ENCODE measurements at regions not wholly inside any gene's neighbourhood (a gene's known extent, or its start where the extent isn't known, plus 50 kb on each side); places are given as distances from the start of the nearest gene placed in this dataset.

DNA sequence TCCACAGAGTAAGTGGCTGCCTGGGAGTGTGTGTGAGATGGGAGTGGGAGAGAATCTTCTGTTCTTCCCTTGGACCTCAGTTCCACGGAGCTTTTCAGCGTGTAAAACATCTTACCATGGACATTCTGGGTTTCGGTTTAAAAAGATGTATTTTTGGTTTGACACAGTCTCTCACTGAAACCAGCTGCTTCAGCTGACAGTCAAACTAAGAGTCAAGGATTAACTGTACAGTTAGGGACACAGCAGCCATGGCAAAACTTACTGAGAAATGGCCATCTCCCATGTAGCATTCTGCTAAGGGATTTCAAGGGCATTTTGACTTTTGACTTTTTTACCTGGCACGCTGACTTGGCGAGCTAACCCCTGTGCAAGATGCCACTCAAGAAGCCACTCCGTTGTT, 93.8 kb upstream of the IL12B start:
- Histone ChIP-seq H3K27ac (no peak overlapping the region), H3K27me3 (ENCODE audit: insufficient read depth in 3 of 3, low read length in 2 of 3) (no peaks in the 10 kb centered on the region), H3K36me3 (ENCODE audit: insufficient read depth in 1 of 2, low read depth in 1 of 2) (no peaks in the 10 kb centered on the region), H3K4me3 (no peak overlapping the region), H3K4me1 (no peaks in the 10 kb centered on the region), H3K9me3 (no peaks in the 10 kb centered on the region)
- WGBS, 3 donors = 30 to 44% (median 36%) methylated on average over 6 of the region's 6 CpGs
- TF ChIP-seq, protein P1, sequence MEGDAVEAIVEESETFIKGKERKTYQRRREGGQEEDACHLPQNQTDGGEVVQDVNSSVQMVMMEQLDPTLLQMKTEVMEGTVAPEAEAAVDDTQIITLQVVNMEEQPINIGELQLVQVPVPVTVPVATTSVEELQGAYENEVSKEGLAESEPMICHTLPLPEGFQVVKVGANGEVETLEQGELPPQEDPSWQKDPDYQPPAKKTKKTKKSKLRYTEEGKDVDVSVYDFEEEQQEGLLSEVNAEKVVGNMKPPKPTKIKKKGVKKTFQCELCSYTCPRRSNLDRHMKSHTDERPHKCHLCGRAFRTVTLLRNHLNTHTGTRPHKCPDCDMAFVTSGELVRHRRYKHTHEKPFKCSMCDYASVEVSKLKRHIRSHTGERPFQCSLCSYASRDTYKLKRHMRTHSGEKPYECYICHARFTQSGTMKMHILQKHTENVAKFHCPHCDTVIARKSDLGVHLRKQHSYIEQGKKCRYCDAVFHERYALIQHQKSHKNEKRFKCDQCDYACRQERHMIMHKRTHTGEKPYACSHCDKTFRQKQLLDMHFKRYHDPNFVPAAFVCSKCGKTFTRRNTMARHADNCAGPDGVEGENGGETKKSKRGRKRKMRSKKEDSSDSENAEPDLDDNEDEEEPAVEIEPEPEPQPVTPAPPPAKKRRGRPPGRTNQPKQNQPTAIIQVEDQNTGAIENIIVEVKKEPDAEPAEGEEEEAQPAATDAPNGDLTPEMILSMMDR (IDR thresholded peaks at IDR 0.05) = no peak
- DNase-seq = no peak
- intact Hi-C loops (cut with DNase I) = no loop called here
- no peak for ATAC-seq

DNA sequence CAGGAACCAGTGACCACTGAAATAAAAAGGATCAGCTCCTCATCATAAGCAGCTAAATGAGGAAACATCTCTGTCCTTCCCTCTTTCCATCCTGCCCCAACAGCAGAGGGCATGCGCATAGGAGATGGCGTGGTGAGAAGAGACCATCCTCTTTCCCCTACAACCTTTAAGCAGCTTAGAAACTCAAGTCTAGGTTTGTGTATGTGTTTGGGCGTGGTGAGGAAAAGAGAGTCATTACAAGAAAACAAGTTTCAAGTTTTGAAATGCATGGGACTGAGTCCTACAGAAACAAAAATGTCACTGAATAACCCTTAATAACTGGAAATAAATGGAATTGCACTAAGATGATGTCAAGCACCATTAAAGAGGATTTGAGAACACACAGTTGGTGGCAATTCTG, 96.4 kb upstream of the IL12B start:
- Histone ChIP-seq H3K27me3 (ENCODE audit: insufficient read depth in 3 of 3, low read length in 2 of 3) (peaks cover 0 to 3% (median 0%) of the 10 kb centered on the region in 3 donors), H3K36me3 (ENCODE audit: insufficient read depth in 1 of 2, low read depth in 1 of 2) (no peaks in the 10 kb centered on the region), H3K9me3 (no peaks in the 10 kb centered on the region), H3K4me1 (no peaks in the 10 kb centered on the region), H3K27ac (no peak overlapping the region), H3K4me3 (no peak overlapping the region)
- TF ChIP-seq, protein P1 (IDR thresholded peaks at IDR 0.05) = no peak
- WGBS, 3 donors = 93 to 97% (median 95%) methylated on average over 3 of the region's 3 CpGs
- ATAC-seq (no peak), DNase-seq (no peak)
- intact Hi-C loops (cut with DNase I) = no loop called here

DNA sequence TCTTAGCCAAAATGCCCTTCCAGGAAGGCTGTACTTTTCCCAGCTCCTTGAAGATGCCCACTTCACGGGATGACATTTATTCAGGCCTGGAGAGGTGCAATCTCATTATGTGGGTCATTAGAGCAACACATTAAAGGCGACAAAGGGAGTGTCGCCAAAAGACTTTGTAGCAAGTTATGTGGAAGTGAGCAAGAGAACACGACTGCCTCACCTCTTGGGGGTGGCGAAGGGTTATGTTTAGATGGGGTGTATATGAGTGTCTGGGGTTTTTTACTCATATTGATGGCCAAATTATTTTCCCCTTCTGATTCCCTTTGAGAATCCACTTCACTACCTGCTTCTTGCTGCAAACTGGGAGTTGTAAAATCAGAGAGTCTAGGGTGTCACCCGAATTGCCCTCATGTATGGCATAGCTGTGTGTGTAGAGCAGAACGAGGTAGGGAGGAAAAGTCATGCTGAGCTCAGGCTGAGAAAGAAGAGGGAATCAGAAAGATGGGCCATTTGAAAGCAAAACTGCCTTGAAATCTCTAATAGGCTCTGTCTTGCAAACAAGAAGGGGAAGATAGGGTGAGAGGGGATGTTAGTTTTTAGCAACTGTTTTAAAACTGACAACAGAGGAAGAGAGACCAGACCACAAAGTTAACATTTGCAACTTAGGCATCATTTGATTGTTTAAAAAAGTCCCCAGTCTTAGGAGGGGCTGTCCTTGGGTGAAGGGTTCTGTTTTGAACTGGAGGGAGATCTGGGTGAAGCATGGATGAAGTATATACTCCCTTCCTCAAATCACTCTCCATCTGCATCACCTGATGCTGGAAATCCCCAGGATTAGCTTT, 97.1 kb upstream of the IL12B start:
- Histone ChIP-seq H3K36me3 (ENCODE audit: insufficient read depth in 1 of 2, low read depth in 1 of 2) (no peaks in the 10 kb centered on the region), H3K9me3 (no peaks in the 10 kb centered on the region), H3K4me3 (no peak overlapping the region), H3K4me1 (no peaks in the 10 kb centered on the region), H3K27ac (no peak overlapping the region), H3K27me3 (ENCODE audit: insufficient read depth in 3 of 3, low read length in 2 of 3) (peaks cover 0 to 3% (median 0%) of the 10 kb centered on the region in 3 donors)
- TF ChIP-seq, protein P1 (IDR thresholded peaks at IDR 0.05) = no peak
- no peak for ATAC-seq
- 45 to 48% (median 46%) methylated on average over 7 of the region's 7 CpGs for WGBS, 3 donors
- no peak for DNase-seq
- intact Hi-C loops (cut with DNase I) = no loop called here

DNA sequence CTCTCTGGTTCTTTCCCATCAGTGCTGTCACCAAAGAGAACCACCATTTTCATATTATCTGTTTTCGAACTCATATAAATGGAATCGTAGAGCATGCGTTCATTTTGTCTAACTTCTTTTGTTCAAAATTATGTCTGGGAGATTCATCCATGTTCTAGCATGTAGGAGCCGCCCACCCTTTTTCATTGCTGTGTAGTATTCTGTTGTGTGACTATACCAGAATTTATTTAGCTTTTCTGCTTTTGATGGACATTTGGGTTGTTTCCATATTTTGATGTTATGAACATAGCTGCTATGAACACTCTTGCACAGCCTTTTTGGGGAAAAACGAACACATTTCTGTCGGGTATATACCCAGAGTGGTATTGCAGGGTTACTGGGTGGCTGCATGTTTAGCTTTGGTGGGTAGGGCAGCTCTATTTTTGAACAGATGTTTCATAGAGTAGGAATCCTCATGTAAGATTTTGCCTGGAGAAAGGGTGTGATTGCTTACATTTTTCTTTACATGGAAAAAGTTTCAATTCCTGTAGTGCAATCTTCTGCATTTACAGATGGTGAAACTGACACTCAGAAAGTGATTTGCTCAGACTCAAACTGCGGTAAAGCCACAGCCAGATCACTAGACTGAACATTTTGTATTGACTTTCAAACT, 100.2 kb upstream of the IL12B start:
- H3K4me1 ChIP-seq = no peaks in the 10 kb centered on the region
- H3K36me3 ChIP-seq (ENCODE audit: insufficient read depth in 1 of 2, low read depth in 1 of 2) = no peaks in the 10 kb centered on the region
- H3K27ac ChIP-seq = no peak overlapping the region
- ATAC-seq (no peak), DNase-seq (no peak)
- H3K9me3 ChIP-seq = no peaks in the 10 kb centered on the region
- intact Hi-C loops (cut with DNase I) = no loop called here
- H3K4me3 ChIP-seq = no peak overlapping the region
- peaks cover 0 to 5% (median 3%) of the 10 kb centered on the region in 3 donors for H3K27me3 ChIP-seq (ENCODE audit: insufficient read depth in 3 of 3, low read length in 2 of 3)
- TF ChIP-seq, protein P1 (IDR thresholded peaks at IDR 0.05) = no peak
- WGBS, 3 donors = 85 to 95% (median 92%) methylated on average over 7 of the region's 7 CpGs
